ENCODE measurements at regions not wholly inside any gene's neighbourhood (a gene's known extent, or its start where the extent isn't known, plus 50 kb on each side); places are given as distances from the start of the nearest gene placed in this dataset.

GRCh38 chr13:84192125-84192524, 309.9 kb upstream of the SLITRK1 start:
- TF ChIP-seq CTCF (conservative IDR thresholded peaks at IDR 0.05) (no peak), ZFX (IDR thresholded peaks at IDR 0.05) (no peak)
- H3K27ac ChIP-seq: no peak overlapping the region

- H3K27ac ChIP-seq: no peak overlapping the region
- TF ChIP-seq ZFX (IDR thresholded peaks at IDR 0.05) (no peak), CTCF (conservative IDR thresholded peaks at IDR 0.05) (no peak)
Measured at GRCh38 chr13:84191139-84191538, 308.9 kb upstream of the SLITRK1 start.

- TF ChIP-seq ZFX (IDR thresholded peaks at IDR 0.05) (no peak), CTCF (conservative IDR thresholded peaks at IDR 0.05) (no peak)
- no peak overlapping the region for H3K27ac ChIP-seq
Measured at GRCh38 chr13:84187626-84188025, 305.4 kb upstream of the SLITRK1 start.

- H3K27ac ChIP-seq: no peak overlapping the region
Measured at GRCh38 chr13:84139561-84140158, 257.4 kb upstream of the SLITRK1 start.

GRCh38 chr13:84137292-84137691, 255.0 kb upstream of the SLITRK1 start:
- TF ChIP-seq CTCF (conservative IDR thresholded peaks at IDR 0.05): no peak
- no peak for TF ChIP-seq ZFX (IDR thresholded peaks at IDR 0.05)
- no peak overlapping the region for H3K27ac ChIP-seq

More at GRCh38 chr13:84139561-84140158, 257.4 kb upstream of the SLITRK1 start:
- TF ChIP-seq ZFX (IDR thresholded peaks at IDR 0.05) (no peak), CTCF (conservative IDR thresholded peaks at IDR 0.05) (no peak)

GRCh38 chr13:84136582-84136981, 254.3 kb upstream of the SLITRK1 start:
- TF ChIP-seq ZFX (IDR thresholded peaks at IDR 0.05) (no peak), CTCF (conservative IDR thresholded peaks at IDR 0.05) (no peak)
- no peak overlapping the region for H3K27ac ChIP-seq

GRCh38 chr13:84132491-84132890, 250.2 kb upstream of the SLITRK1 start:
- H3K27ac ChIP-seq: no peak overlapping the region
- peak; percentile 10 for TF ChIP-seq CTCF (conservative IDR thresholded peaks at IDR 0.05)
- TF ChIP-seq ZFX (IDR thresholded peaks at IDR 0.05): no peak
